ENCODE measurements at regions not wholly inside any gene's neighbourhood (a gene's known extent, or its start where the extent isn't known, plus 50 kb on each side); places are given as distances from the start of the nearest gene placed in this dataset.

- no peak overlapping the region for H3K23ac ChIP-seq (ENCODE audit: low read length)
- H3K27ac ChIP-seq (ENCODE audit: low read depth, low read length) = no peak overlapping the region
- no peak overlapping the region for H2BK15ac ChIP-seq (replicated peaks; ENCODE audit: low read depth)
- H3K27me3 ChIP-seq (ENCODE audit: insufficient read depth, low read length, poor library complexity) = no peaks in the 10 kb centered on the region
- DNase-seq = no peak
- H4K8ac ChIP-seq (ENCODE audit: low read depth, low read length) = no peak overlapping the region
- WGBS (ENCODE audit: extremely low coverage, insufficient coverage, low lambda C conversion rate) = no CpG with 5 or more reads among the region's 4 CpGs
- H3K79me1 ChIP-seq (ENCODE audit: low read length) = no peaks in the 10 kb centered on the region
- H3K79me2 ChIP-seq (ENCODE audit: control insufficient read depth, insufficient read depth, low read length) = no peaks in the 10 kb centered on the region
- no peak overlapping the region for H3K4ac ChIP-seq (ENCODE audit: low read depth, low read length)
- no peak overlapping the region for H2BK5ac ChIP-seq (ENCODE audit: low read length)
- no peak overlapping the region for H4K5ac ChIP-seq (ENCODE audit: low read length)
- no peak overlapping the region for H3K56ac ChIP-seq (ENCODE audit: low read length)
- H3K36me3 ChIP-seq (ENCODE audit: control insufficient read depth, insufficient read depth, low read length) = no peaks in the 10 kb centered on the region
- H3K4me2 ChIP-seq (ENCODE audit: low read length) = no peak overlapping the region
- H3K4me1 ChIP-seq (ENCODE audit: control insufficient read depth, low read depth, low read length) = no peaks in the 10 kb centered on the region
- H2BK120ac ChIP-seq (ENCODE audit: low read depth, low read length) = no peak overlapping the region
- no peak overlapping the region for H2AK5ac ChIP-seq (ENCODE audit: low read length)
- H3K4me3 ChIP-seq (ENCODE audit: low read length) = no peak overlapping the region
- no peak overlapping the region for H3K9ac ChIP-seq (ENCODE audit: low read length)
- H3K18ac ChIP-seq (ENCODE audit: low read length) = no peak overlapping the region
These were observed 50.4 kb upstream of the SERTAD2 start for GRCh38 chr2:64704161-64704560.

GRCh38 chr2:64704996-64705395 is 51.3 kb upstream of the SERTAD2 start:
- WGBS (ENCODE audit: extremely low coverage, insufficient coverage, low lambda C conversion rate) = no CpG with 5 or more reads among the region's 1 CpG
- no peak overlapping the region for H4K8ac ChIP-seq (ENCODE audit: low read depth, low read length)

GRCh38 chr2:64707276-64707675 is 53.6 kb upstream of the SERTAD2 start:
- Histone ChIP-seq H3K18ac (ENCODE audit: low read length) (no peak overlapping the region), H4K5ac (ENCODE audit: low read length) (no peak overlapping the region), H3K4me2 (ENCODE audit: low read length) (no peak overlapping the region), H3K4me1 (ENCODE audit: control insufficient read depth, low read depth, low read length) (no peaks in the 10 kb centered on the region), H2BK5ac (ENCODE audit: low read length) (no peak overlapping the region), H3K79me1 (ENCODE audit: low read length) (no peaks in the 10 kb centered on the region), H3K4ac (ENCODE audit: low read depth, low read length) (no peak overlapping the region), H2AK5ac (ENCODE audit: low read length) (no peak overlapping the region), H3K9ac (ENCODE audit: low read length) (no peak overlapping the region), H3K27me3 (ENCODE audit: insufficient read depth, low read length, poor library complexity) (no peaks in the 10 kb centered on the region), H2BK120ac (ENCODE audit: low read depth, low read length) (no peak overlapping the region), H3K36me3 (ENCODE audit: control insufficient read depth, insufficient read depth, low read length) (no peaks in the 10 kb centered on the region), H3K79me2 (ENCODE audit: control insufficient read depth, insufficient read depth, low read length) (no peaks in the 10 kb centered on the region), H3K56ac (ENCODE audit: low read length) (no peak overlapping the region), H4K8ac (ENCODE audit: low read depth, low read length) (no peak overlapping the region), H3K4me3 (ENCODE audit: low read length) (no peak overlapping the region), H3K23ac (ENCODE audit: low read length) (no peak overlapping the region), H3K27ac (ENCODE audit: low read depth, low read length) (no peak overlapping the region), H2BK15ac (replicated peaks; ENCODE audit: low read depth) (no peak overlapping the region)
- DNase-seq = no peak
- WGBS (ENCODE audit: extremely low coverage, insufficient coverage, low lambda C conversion rate) = no CpG with 5 or more reads among the region's 2 CpGs

More at GRCh38 chr2:64704996-64705395, 51.3 kb upstream of the SERTAD2 start:
- H2AK5ac ChIP-seq (ENCODE audit: low read length) = no peak overlapping the region
- no peak overlapping the region for H3K4ac ChIP-seq (ENCODE audit: low read depth, low read length)
- no peak overlapping the region for H3K4me2 ChIP-seq (ENCODE audit: low read length)
- no peak for DNase-seq
- no peak overlapping the region for H3K56ac ChIP-seq (ENCODE audit: low read length)
- H2BK5ac ChIP-seq (ENCODE audit: low read length) = no peak overlapping the region
- no peak overlapping the region for H2BK120ac ChIP-seq (ENCODE audit: low read depth, low read length)
- no peak overlapping the region for H2BK15ac ChIP-seq (replicated peaks; ENCODE audit: low read depth)
- no peaks in the 10 kb centered on the region for H3K4me1 ChIP-seq (ENCODE audit: control insufficient read depth, low read depth, low read length)
- no peak overlapping the region for H3K9ac ChIP-seq (ENCODE audit: low read length)
- H3K79me2 ChIP-seq (ENCODE audit: control insufficient read depth, insufficient read depth, low read length) = no peaks in the 10 kb centered on the region
- H3K4me3 ChIP-seq (ENCODE audit: low read length) = no peak overlapping the region
- H3K18ac ChIP-seq (ENCODE audit: low read length) = no peak overlapping the region
- no peaks in the 10 kb centered on the region for H3K27me3 ChIP-seq (ENCODE audit: insufficient read depth, low read length, poor library complexity)
- H3K23ac ChIP-seq (ENCODE audit: low read length) = no peak overlapping the region
- H3K27ac ChIP-seq (ENCODE audit: low read depth, low read length) = no peak overlapping the region
- H4K5ac ChIP-seq (ENCODE audit: low read length) = no peak overlapping the region
- H3K79me1 ChIP-seq (ENCODE audit: low read length) = no peaks in the 10 kb centered on the region
- no peaks in the 10 kb centered on the region for H3K36me3 ChIP-seq (ENCODE audit: control insufficient read depth, insufficient read depth, low read length)

DNA sequence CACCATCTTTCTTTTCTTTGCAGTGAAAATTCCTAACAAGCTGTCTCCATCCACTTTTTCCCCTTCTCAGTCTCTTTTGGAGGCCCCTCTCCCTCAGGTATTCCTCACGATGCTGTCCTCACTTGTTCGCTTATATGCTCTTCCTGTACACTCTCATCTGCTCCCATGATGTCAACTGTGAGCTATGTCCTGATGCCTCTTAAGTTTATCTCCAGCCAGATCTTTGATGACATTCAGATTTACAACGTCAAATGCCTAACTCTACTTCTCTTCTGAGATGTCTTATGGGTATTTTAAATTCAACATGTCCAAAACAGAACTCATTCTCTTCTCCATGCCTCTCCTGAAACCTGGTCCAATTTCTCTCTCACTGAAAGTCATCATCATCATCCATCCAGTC is 55.1 kb upstream of the SERTAD2 start:
- Histone ChIP-seq H3K36me3 (ENCODE audit: control insufficient read depth, insufficient read depth, low read length) (no peaks in the 10 kb centered on the region), H3K56ac (ENCODE audit: low read length) (no peak overlapping the region), H4K5ac (ENCODE audit: low read length) (no peak overlapping the region), H4K8ac (ENCODE audit: low read depth, low read length) (no peak overlapping the region), H2AK5ac (ENCODE audit: low read length) (no peak overlapping the region), H3K4me1 (ENCODE audit: control insufficient read depth, low read depth, low read length) (no peaks in the 10 kb centered on the region), H3K9ac (ENCODE audit: low read length) (no peak overlapping the region), H3K4me3 (ENCODE audit: low read length) (no peak overlapping the region), H3K79me2 (ENCODE audit: control insufficient read depth, insufficient read depth, low read length) (no peaks in the 10 kb centered on the region), H2BK15ac (replicated peaks; ENCODE audit: low read depth) (no peak overlapping the region), H2BK120ac (ENCODE audit: low read depth, low read length) (no peak overlapping the region), H2BK5ac (ENCODE audit: low read length) (no peak overlapping the region), H3K27ac (ENCODE audit: low read depth, low read length) (no peak overlapping the region), H3K18ac (ENCODE audit: low read length) (no peak overlapping the region), H3K4ac (ENCODE audit: low read depth, low read length) (no peak overlapping the region), H3K27me3 (ENCODE audit: insufficient read depth, low read length, poor library complexity) (no peaks in the 10 kb centered on the region), H3K4me2 (ENCODE audit: low read length) (no peak overlapping the region), H3K79me1 (ENCODE audit: low read length) (no peaks in the 10 kb centered on the region), H3K23ac (ENCODE audit: low read length) (no peak overlapping the region)
- no CpG with 5 or more reads among the region's 3 CpGs for WGBS (ENCODE audit: extremely low coverage, insufficient coverage, low lambda C conversion rate)
- no peak for DNase-seq

DNA sequence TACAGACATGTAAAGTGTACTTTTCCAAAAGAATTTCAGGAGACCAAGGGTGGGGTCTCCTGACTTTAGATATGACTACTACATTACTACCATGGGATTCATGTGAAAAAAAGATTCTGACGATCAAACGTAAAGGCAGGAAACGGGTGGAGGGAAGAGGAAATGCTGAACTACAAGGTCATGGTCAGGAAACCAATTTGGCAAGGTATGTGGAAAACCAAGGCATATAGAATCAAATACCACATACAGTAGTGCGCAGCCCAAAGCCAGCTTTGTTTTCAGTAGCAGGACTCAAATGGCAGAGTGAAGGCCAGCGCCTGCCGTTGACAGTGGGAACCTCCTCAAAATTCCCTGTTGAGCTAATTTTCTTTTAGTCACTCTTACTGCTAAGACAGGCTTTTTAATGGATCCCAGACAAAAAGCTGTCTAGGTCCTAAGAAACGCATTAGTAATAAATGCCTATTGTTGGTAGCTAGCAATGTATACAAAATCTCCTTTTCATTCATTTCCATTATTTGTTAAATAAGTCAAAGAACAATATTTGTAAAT is 57.6 kb upstream of the SERTAD2 start:
- Histone ChIP-seq H3K27me3 (ENCODE audit: insufficient read depth, low read length, poor library complexity) (no peaks in the 10 kb centered on the region), H2AK5ac (ENCODE audit: low read length) (no peak overlapping the region), H2BK15ac (replicated peaks; ENCODE audit: low read depth) (no peak overlapping the region), H4K5ac (ENCODE audit: low read length) (no peak overlapping the region), H3K4me2 (ENCODE audit: low read length) (no peak overlapping the region), H3K79me2 (ENCODE audit: control insufficient read depth, insufficient read depth, low read length) (no peaks in the 10 kb centered on the region), H3K4ac (ENCODE audit: low read depth, low read length) (no peak overlapping the region), H3K56ac (ENCODE audit: low read length) (no peak overlapping the region), H3K23ac (ENCODE audit: low read length) (no peak overlapping the region), H3K18ac (ENCODE audit: low read length) (no peak overlapping the region), H4K8ac (ENCODE audit: low read depth, low read length) (no peak overlapping the region), H2BK120ac (ENCODE audit: low read depth, low read length) (no peak overlapping the region), H3K9ac (ENCODE audit: low read length) (no peak overlapping the region), H3K4me3 (ENCODE audit: low read length) (no peak overlapping the region), H3K36me3 (ENCODE audit: control insufficient read depth, insufficient read depth, low read length) (no peaks in the 10 kb centered on the region), H3K4me1 (ENCODE audit: control insufficient read depth, low read depth, low read length) (no peaks in the 10 kb centered on the region), H2BK5ac (ENCODE audit: low read length) (no peak overlapping the region), H3K79me1 (ENCODE audit: low read length) (no peaks in the 10 kb centered on the region), H3K27ac (ENCODE audit: low read depth, low read length) (no peak overlapping the region)
- WGBS (ENCODE audit: extremely low coverage, insufficient coverage, low lambda C conversion rate) = no CpG with 5 or more reads among the region's 7 CpGs
- no peak for DNase-seq

DNA sequence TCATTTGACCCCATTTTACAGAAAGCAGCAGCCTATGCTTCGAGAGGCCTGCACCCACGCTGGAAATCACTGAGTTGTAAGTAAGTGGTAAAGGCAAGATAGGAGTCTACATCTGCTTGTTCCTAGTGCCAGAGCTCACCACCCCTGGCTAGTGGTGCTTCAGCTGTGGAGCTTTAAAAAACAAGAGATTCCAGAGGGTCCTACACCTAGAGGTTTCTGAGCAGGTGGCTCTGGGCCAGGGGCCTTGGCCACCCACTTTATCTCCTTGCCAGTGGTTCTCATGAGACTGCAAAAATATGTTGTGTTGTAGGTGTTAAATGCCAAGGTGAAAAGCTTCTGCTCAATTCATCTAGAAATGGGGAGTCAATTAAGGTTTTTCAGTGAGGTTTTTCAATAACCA is 60.0 kb upstream of the SERTAD2 start:
- Histone ChIP-seq H3K79me1 (ENCODE audit: low read length) (no peaks in the 10 kb centered on the region), H3K36me3 (ENCODE audit: control insufficient read depth, insufficient read depth, low read length) (no peaks in the 10 kb centered on the region), H3K27ac (ENCODE audit: low read depth, low read length) (no peak overlapping the region), H4K5ac (ENCODE audit: low read length) (no peak overlapping the region), H2AK5ac (ENCODE audit: low read length) (no peak overlapping the region), H3K4me1 (ENCODE audit: control insufficient read depth, low read depth, low read length) (peaks cover 2% of the 10 kb centered on the region), H2BK15ac (replicated peaks; ENCODE audit: low read depth) (no peak overlapping the region), H3K4me2 (ENCODE audit: low read length) (no peak overlapping the region), H3K79me2 (ENCODE audit: control insufficient read depth, insufficient read depth, low read length) (no peaks in the 10 kb centered on the region), H3K4ac (ENCODE audit: low read depth, low read length) (no peak overlapping the region), H2BK5ac (ENCODE audit: low read length) (no peak overlapping the region), H3K9ac (ENCODE audit: low read length) (no peak overlapping the region), H3K18ac (ENCODE audit: low read length) (no peak overlapping the region), H3K4me3 (ENCODE audit: low read length) (no peak overlapping the region), H3K56ac (ENCODE audit: low read length) (no peak overlapping the region), H2BK120ac (ENCODE audit: low read depth, low read length) (no peak overlapping the region), H4K8ac (ENCODE audit: low read depth, low read length) (no peak overlapping the region), H3K27me3 (ENCODE audit: insufficient read depth, low read length, poor library complexity) (no peaks in the 10 kb centered on the region), H3K23ac (ENCODE audit: low read length) (no peak overlapping the region)
- DNase-seq = no peak
- WGBS (ENCODE audit: extremely low coverage, insufficient coverage, low lambda C conversion rate) = no CpG with 5 or more reads among the region's 2 CpGs

Measured in mesendoderm (in vitro differentiated cells).